Smooth muscle cell (in vitro differentiated cells): ENCODE measurements at regions not wholly inside any gene's neighbourhood (a gene's known extent, or its start where the extent isn't known, plus 50 kb on each side); places are given as distances from the start of the nearest gene placed in this dataset.

Source experiments
- DNase-seq: peaks from one replicate; lab custom pipeline; 2025; ENCODE audit not compliant: unreplicated experiment; lab: John Stamatoyannopoulos, UW
- H2AFZ ChIP-seq: fragments of 200-600 bp; sonication (generic); 2 replicates; pipeline ENCODE4 v1.6.0; 2016; ENCODE audit warnings: antibody characterized with exemption, low read depth, mild to moderate bottlenecking
- H3F3A ChIP-seq: fragments of 200-600 bp; sonication (generic); 2 replicates; pipeline ENCODE4 v1.6.0; 2017; ENCODE audit warnings: antibody characterized with exemption, low read depth
- H3K27ac ChIP-seq: fragments of 200-600 bp; sonication (generic); 2 replicates; pipeline ENCODE4 v1.5.1; 2016; ENCODE audit warnings: low read depth, mild to moderate bottlenecking
- H3K27me3 ChIP-seq: fragments of 200-600 bp; sonication (generic); 2 replicates; pipeline ENCODE4 v1.6.1; 2016; ENCODE audit warnings: low read depth, mild to moderate bottlenecking
- H3K36me3 ChIP-seq: fragments of 200-600 bp; sonication (generic); 2 replicates; pipeline ENCODE4 v1.5.1; 2016; ENCODE audit warnings: low read depth
- H3K4me1 ChIP-seq: fragments of 200-600 bp; sonication (generic); 2 replicates; pipeline ENCODE4 v1.5.1; 2016; ENCODE audit warnings: low read depth
- H3K4me2 ChIP-seq: fragments of 200-600 bp; sonication (generic); 2 replicates; pipeline ENCODE4 v1.6.0; 2016; ENCODE audit warnings: mild to moderate bottlenecking
- H3K4me3 ChIP-seq: fragments of 200-600 bp; sonication (generic); 2 replicates; pipeline ENCODE4 v1.5.1; 2016; ENCODE audit warnings: mild to moderate bottlenecking
- H3K79me2 ChIP-seq: fragments of 200-600 bp; sonication (generic); 2 replicates; pipeline ENCODE4 v1.6.0; 2016; ENCODE audit warnings: low read depth, mild to moderate bottlenecking
- H3K9ac ChIP-seq: fragments of 200-600 bp; sonication (generic); 2 replicates; pipeline ENCODE4 v1.6.0; 2016; ENCODE audit warnings: low read depth
- H3K9me3 ChIP-seq: fragments of 200-600 bp; sonication (generic); replicated peaks from 2 replicates; pipeline ENCODE4 v1.5.1; 2016; ENCODE audit warnings: low read depth
- H4K20me1 ChIP-seq: fragments of 200-600 bp; sonication (generic); 2 replicates; pipeline ENCODE4 v1.6.0; 2016; ENCODE audit warnings: low read depth
- WGBS: methylation state at CpG from one replicate; pipeline ENCODE4 v1.1.7; 2016; ENCODE audit warnings: low lambda C conversion rate; 5-methylcytosine and 5-hydroxymethylcytosine counted together
- TF ChIP-seq, protein P1 (sequence below): fragments of 200-600 bp; sonication (generic); IDR thresholded peaks from 2 replicates; pipeline ENCODE4 v1.5.1; 2017; ENCODE audit warnings: borderline replicate concordance, mild to moderate bottlenecking, antibody characterized with exemption; ENCODE audit not compliant: insufficient read depth, poor library complexity, severe bottlenecking

DNA sequence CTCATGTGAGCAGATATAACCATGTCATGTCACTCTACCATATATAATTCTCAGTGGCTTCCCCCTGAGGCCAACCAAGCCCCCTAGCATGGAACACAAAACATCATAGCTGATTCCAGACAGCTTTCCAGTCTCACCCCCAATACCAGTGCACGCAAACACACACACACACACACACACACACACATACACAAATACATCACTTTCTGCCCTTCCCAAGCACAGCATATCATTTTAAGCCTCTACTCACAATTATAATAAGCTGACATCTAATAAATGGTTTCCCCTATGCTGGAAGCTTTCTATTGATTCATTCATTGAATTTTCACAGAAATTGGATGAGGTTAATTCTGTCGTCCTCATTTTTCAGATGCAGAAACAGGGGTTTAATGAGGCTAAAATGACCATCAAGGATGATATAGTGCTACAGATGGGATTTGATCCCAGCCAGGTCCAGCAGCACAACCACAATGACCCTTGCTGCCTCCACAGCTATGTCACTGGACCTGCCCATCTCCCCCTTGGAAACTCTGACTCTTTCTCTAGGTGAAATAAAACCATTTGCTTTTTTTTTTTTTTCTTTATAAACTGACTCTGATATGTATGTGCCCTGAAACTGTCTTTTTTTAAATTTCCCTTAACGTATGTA is 131.1 kb downstream of the TMEM114 start:
- Histone ChIP-seq H3K79me2 (no peaks in the 10 kb centered on the region), H3K27ac (no peak overlapping the region), H4K20me1 (no peaks in the 10 kb centered on the region), H3K4me3 (no peak overlapping the region), H3K9me3 (no peaks in the 10 kb centered on the region), H3K4me2 (no peak overlapping the region), H3K9ac (no peak overlapping the region), H2AFZ (no peak overlapping the region), H3K36me3 (no peaks in the 10 kb centered on the region), H3F3A (no peaks in the 10 kb centered on the region), H3K27me3 (no peaks in the 10 kb centered on the region), H3K4me1 (no peaks in the 10 kb centered on the region)
- DNase-seq: no peak
- WGBS: 57% methylated on average over 3 of the region's 3 CpGs
- TF ChIP-seq, protein P1, sequence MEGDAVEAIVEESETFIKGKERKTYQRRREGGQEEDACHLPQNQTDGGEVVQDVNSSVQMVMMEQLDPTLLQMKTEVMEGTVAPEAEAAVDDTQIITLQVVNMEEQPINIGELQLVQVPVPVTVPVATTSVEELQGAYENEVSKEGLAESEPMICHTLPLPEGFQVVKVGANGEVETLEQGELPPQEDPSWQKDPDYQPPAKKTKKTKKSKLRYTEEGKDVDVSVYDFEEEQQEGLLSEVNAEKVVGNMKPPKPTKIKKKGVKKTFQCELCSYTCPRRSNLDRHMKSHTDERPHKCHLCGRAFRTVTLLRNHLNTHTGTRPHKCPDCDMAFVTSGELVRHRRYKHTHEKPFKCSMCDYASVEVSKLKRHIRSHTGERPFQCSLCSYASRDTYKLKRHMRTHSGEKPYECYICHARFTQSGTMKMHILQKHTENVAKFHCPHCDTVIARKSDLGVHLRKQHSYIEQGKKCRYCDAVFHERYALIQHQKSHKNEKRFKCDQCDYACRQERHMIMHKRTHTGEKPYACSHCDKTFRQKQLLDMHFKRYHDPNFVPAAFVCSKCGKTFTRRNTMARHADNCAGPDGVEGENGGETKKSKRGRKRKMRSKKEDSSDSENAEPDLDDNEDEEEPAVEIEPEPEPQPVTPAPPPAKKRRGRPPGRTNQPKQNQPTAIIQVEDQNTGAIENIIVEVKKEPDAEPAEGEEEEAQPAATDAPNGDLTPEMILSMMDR: no peak

GRCh38 chr16:8458481-8459046 is 131.7 kb downstream of the TMEM114 start:
- H3K9me3 ChIP-seq: no peaks in the 10 kb centered on the region
- no peak overlapping the region for H3K9ac ChIP-seq
- no peak overlapping the region for H2AFZ ChIP-seq
- H3K79me2 ChIP-seq: no peaks in the 10 kb centered on the region
- H3K27ac ChIP-seq: no peak overlapping the region
- H3K4me2 ChIP-seq: no peak overlapping the region
- H3K4me3 ChIP-seq: no peak overlapping the region
- DNase-seq: no peak
- H3F3A ChIP-seq: no peaks in the 10 kb centered on the region
- no peaks in the 10 kb centered on the region for H3K27me3 ChIP-seq
- 82% methylated on average over 5 of the region's 5 CpGs for WGBS
- H3K36me3 ChIP-seq: no peaks in the 10 kb centered on the region
- H4K20me1 ChIP-seq: no peaks in the 10 kb centered on the region
- TF ChIP-seq, protein P1: no peak
- H3K4me1 ChIP-seq: no peaks in the 10 kb centered on the region

DNA sequence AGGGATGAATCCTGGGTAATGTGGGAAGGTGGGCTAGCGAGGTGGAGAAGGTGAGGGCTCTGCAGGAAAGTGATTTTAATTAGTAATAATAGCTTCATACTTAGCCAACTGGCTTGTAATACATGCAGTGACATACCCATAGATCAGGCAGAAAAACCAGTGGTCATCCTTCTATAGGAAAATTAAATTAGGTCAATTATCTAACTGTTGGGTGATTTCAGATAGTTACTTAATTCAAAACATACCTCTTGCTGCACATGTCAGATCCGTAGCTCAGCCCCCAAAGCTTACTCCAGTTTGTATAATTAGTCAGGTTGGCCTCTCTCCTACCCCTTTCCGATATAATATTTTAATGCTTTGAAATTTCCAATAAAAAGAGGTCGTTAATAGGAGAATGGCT is 137.0 kb downstream of the TMEM114 start:
- H4K20me1 ChIP-seq: no peaks in the 10 kb centered on the region
- no peaks in the 10 kb centered on the region for H3K36me3 ChIP-seq
- no peaks in the 10 kb centered on the region for H3K27me3 ChIP-seq
- H3K9ac ChIP-seq: no peak overlapping the region
- H2AFZ ChIP-seq: no peak overlapping the region
- H3K4me2 ChIP-seq: no peak overlapping the region
- H3F3A ChIP-seq: no peaks in the 10 kb centered on the region
- H3K4me3 ChIP-seq: no peak overlapping the region
- no peak for DNase-seq
- no peaks in the 10 kb centered on the region for H3K4me1 ChIP-seq
- WGBS: 71% methylated on average over 4 of the region's 4 CpGs
- H3K79me2 ChIP-seq: no peaks in the 10 kb centered on the region
- H3K9me3 ChIP-seq: no peaks in the 10 kb centered on the region
- TF ChIP-seq, protein P1: no peak
- no peak overlapping the region for H3K27ac ChIP-seq

DNA sequence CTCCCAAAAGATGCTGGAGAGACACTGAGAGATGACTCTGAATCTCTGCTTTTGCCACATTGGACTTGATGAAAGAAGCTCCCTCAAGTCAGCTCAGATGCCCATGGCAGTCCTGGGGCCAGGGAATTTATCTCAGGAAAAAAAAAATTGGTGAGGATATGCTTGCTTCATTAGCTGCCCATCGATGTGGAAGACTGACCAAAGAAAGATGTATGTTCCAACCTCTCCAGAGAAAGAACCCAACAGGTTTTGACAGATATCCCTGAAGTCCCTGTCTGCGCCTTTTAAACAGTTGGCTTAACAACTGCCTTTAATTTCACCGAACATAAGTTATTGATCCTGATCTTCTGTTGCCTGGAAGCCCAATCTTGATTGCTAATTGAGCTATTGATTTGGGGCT is 137.4 kb downstream of the TMEM114 start:
- Histone ChIP-seq H3K4me2 (no peak overlapping the region), H3K4me3 (no peak overlapping the region), H3K27me3 (no peaks in the 10 kb centered on the region), H3K9ac (no peak overlapping the region), H3K36me3 (no peaks in the 10 kb centered on the region), H3F3A (no peaks in the 10 kb centered on the region), H3K27ac (no peak overlapping the region), H3K9me3 (no peaks in the 10 kb centered on the region), H3K4me1 (no peaks in the 10 kb centered on the region), H4K20me1 (no peaks in the 10 kb centered on the region), H2AFZ (no peak overlapping the region), H3K79me2 (no peaks in the 10 kb centered on the region)
- no peak for DNase-seq
- TF ChIP-seq, protein P1: no peak
- 62% methylated on average over 3 of the region's 3 CpGs for WGBS
